ENCODE measurements at regions not wholly inside any gene's neighbourhood (a gene's known extent, or its start where the extent isn't known, plus 50 kb on each side); places are given as distances from the start of the nearest gene placed in this dataset.

GRCh38 chr16:86181526-86181925 lies 282.6 kb downstream of the IRF8 start:
- no peak for DNase-seq (ENCODE audit: low read depth in 4 of 4, low spot score in 2 of 4)

GRCh38 chr16:86184185-86184584 lies 285.2 kb downstream of the IRF8 start:
- no peak for DNase-seq (ENCODE audit: low read depth in 4 of 4, low spot score in 2 of 4)

GRCh38 chr16:86185089-86185488 lies 286.1 kb downstream of the IRF8 start:
- no peak for DNase-seq (ENCODE audit: low read depth in 4 of 4, low spot score in 2 of 4)

DNA sequence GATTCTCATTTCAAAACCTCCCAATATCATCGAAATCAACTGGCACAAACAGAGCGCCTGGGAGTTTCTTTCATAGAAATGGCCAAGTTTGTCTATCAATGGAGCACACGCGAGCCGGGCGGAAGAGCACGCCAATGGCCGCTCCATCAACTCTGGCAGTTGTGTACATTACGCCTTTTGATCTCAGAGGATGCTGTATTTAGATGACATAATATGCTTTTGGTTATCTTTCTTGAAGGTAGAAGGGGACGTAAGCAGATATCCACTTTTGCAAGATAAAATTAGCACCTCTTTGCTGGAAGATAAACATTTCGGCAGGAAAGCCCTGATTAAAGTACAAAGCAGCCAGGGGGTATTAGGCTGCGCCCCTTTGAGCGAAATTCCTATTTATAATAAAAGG lies 287.4 kb downstream of the IRF8 start:
- DNase-seq (ENCODE audit: low read depth in 4 of 4, low spot score in 2 of 4), result no peak

GRCh38 chr16:86189934-86190333 lies 291.0 kb downstream of the IRF8 start:
- DNase-seq (ENCODE audit: low read depth in 4 of 4, low spot score in 2 of 4), result no peak

GRCh38 chr16:86191663-86192062 lies 292.7 kb downstream of the IRF8 start:
- no peak for DNase-seq (ENCODE audit: low read depth in 4 of 4, low spot score in 2 of 4)

DNA sequence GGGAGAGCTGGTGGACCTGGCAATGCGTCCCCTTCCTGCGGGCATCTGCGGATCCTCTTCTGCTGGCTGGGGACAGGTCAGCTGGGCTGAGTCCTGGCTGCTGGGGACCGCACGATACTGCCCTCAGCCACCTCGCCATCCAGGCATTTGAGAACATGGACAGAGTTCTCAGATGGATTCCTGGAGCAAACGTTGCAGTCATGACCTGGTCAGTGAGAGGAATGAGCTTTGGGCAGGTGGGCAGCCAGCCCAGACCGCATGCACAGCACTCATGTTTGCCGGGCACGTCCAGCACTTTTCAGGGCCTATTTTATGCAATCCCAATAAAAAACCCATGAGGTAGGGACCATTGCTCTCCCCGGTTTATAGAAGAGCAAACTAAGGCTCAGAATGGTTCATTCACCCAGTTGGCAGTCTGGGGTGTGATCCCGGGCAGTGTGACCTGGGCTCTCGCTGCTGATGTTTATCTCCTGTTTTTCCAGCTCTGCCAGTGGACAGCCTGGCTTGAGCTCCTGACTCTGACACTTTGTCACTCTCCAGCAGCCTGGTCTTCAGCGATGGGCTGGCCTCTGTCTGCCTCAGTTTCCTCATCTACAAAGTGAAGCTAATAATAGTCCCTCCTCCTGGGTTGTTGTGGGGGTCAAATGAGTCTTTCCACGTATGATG lies 294.7 kb downstream of the IRF8 start:
- no peak for DNase-seq (ENCODE audit: low read depth in 4 of 4, low spot score in 2 of 4)

DNA sequence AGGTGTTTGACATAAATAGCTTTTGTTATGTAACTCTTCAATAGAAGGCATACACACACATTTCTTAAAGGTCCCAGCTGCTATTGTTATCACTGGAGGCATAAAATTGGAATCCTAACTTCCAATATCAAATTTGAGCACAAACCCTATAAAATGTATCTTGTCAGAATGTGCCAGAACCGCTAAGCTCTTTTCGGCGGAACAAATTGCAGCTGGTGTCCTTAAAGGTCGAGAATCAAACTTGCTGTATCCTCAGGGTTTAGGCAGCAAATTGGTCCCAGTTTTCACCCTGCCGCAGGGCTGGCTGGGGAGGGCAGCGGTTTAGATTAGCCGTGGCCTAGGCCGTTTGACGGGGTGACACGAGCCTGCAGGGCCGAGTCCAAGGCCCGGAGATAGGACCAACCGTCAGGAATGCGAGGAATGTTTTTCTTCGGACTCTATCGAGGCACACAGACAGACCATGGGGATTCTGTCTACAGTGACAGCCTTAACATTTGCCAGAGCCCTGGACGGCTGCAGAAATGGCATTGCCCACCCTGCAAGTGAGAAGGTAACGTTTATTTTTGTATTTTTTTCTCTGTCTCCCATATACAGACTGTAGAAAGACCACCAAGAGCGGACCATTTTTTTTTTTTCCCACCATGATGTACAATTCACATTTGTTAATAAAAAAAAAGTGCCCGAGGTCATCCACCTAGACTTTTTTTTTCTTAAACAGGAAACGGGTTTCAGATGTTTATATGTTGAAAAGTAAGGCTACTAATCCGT lies 297.1 kb downstream of the IRF8 start:
- DNase-seq (ENCODE audit: low read depth in 4 of 4, low spot score in 2 of 4), result no peak

GRCh38 chr16:86196687-86197391 lies 297.9 kb downstream of the IRF8 start:
- DNase-seq (ENCODE audit: low read depth in 4 of 4, low spot score in 2 of 4), result no peak

DNA sequence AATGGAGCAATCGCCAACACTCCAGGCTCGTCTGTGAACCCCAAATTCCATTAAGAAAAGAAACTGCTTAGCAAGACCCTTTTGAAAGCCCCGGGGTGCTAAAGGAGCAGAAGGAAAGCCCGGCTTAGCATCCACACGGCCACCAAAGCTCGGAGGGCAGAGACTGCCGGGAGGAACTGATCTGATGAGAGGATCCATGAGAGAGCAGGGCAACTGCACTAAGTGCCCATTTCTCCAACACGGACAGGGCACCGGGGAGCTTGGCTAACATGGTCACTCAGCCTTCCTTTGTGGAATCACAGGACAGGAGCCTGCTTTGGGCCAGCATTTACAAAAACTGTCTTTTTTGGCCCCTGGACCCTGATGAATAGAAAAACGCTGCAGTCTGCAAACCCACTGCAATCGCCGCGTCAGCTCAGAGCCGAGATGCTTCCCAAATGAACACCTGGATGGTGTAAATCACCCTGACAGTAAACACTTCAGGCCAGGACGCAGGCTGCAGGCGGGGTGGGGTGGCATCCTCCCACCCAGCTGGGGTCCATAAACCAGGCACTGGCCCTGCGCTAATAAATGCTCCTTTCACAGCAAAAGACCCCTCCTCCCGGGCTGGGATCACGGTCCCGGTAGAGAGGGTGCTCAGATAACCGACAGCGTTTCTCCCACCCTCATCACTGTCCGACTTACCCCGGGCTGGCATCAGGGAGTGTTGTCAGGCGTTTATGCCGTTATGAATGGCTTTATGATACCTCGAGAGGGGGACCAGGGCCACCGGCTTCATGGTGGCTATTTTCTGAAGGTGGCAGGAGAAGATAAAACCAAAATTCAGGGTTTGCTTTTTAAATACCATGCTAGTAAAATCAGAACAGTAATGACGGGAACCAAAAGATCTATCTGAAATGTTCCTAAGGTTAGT lies 299.5 kb downstream of the IRF8 start:
- DNase-seq (ENCODE audit: low read depth in 4 of 4, low spot score in 2 of 4), result peak in 1 of 4 donors; percentile 46

DNA sequence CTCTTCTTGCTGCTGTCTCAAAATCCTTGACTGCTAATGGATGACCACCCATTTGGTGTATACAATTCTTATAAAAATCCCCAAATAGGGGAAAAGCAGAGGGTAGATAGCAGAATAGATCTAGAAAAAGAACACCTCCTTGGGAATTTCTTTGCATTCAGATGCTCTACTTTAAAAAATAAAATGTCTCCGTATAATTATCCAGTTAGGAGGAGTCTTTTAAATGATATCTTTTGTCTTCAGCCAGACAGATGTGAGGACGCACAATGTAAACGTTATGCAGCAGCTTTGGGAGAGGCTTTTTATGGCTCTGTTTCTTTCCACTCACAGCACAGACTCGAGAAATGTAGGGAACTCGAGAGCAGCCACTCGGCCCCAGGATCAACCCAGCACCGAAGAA lies 300.2 kb downstream of the IRF8 start:
- no peak for DNase-seq (ENCODE audit: low read depth in 4 of 4, low spot score in 2 of 4)

GRCh38 chr16:86199871-86200695 lies 301.1 kb downstream of the IRF8 start:
- no peak for DNase-seq (ENCODE audit: low read depth in 4 of 4, low spot score in 2 of 4)

GRCh38 chr16:86200722-86201121 lies 301.8 kb downstream of the IRF8 start:
- no peak for DNase-seq (ENCODE audit: low read depth in 4 of 4, low spot score in 2 of 4)

GRCh38 chr16:86201746-86202145 lies 302.8 kb downstream of the IRF8 start:
- DNase-seq (ENCODE audit: low read depth in 4 of 4, low spot score in 2 of 4), result no peak

- no peak for DNase-seq (ENCODE audit: low read depth in 4 of 4, low spot score in 2 of 4)
Measured at GRCh38 chr16:86202267-86202666, 303.3 kb downstream of the IRF8 start.

GRCh38 chr16:86202760-86203426 lies 303.9 kb downstream of the IRF8 start:
- DNase-seq (ENCODE audit: low read depth in 4 of 4, low spot score in 2 of 4), result no peak

- DNase-seq (ENCODE audit: low read depth in 4 of 4, low spot score in 2 of 4), result no peak
Measured at GRCh38 chr16:86203557-86204275, 304.8 kb downstream of the IRF8 start.

DNA sequence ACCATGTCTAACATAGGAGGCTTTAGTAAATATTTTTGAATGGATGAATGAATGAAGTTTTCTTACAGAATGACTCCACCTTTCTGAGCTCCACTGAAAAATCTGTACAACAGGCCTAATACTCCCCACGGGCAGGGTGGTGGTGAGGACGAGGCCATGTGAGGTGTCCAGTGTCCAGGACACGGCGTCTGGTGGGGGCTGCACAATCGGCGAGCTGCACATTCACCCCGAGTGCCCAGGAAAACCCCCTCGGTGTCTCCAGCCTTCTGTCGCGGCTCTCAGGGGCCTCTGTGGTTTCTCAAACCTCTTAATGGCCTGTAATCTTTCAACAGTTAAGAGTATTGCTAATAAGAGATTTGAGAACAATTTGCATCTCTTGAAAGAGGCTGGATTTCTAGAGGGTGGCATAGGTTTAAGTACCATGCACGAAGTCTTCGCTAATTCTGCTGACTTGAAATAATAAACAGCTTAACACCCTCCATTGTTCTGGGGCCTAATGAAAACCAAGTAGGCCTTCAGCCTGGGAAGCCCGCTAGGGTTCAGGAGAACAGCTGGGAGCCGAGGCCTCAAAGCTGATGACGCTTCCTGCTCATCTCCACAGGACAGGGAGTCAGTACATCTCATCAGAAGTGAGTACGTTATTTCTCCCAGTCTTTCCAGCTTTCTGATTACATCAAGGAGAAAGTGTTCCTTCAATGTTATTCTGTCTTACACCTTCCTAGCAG lies 304.6 kb upstream of the FOXF1 start:
- DNase-seq (ENCODE audit: low read depth in 4 of 4, low spot score in 2 of 4), result no peak
